ENCODE measurements at regions not wholly inside any gene's neighbourhood (a gene's known extent, or its start where the extent isn't known, plus 50 kb on each side); places are given as distances from the start of the nearest gene placed in this dataset.

DNA sequence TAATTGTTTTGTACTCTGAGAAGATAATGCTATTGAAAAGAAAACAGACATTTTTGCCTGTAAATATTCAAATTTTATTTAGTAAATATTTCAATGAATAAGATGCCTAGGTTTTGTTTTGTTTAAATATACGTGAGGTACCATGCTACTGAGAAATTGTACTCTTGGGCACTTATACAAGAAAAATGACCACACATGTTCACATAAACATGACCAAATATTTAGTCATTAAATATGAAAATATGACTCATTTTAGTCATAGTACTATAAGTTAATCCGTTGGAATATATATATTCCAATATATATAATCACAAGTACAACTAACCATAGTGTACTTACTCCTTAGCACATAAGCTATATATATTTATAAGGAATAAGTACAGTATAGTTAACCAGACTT, 56.7 kb upstream of the ZNF804A start:
- TF ChIP-seq, protein P1, sequence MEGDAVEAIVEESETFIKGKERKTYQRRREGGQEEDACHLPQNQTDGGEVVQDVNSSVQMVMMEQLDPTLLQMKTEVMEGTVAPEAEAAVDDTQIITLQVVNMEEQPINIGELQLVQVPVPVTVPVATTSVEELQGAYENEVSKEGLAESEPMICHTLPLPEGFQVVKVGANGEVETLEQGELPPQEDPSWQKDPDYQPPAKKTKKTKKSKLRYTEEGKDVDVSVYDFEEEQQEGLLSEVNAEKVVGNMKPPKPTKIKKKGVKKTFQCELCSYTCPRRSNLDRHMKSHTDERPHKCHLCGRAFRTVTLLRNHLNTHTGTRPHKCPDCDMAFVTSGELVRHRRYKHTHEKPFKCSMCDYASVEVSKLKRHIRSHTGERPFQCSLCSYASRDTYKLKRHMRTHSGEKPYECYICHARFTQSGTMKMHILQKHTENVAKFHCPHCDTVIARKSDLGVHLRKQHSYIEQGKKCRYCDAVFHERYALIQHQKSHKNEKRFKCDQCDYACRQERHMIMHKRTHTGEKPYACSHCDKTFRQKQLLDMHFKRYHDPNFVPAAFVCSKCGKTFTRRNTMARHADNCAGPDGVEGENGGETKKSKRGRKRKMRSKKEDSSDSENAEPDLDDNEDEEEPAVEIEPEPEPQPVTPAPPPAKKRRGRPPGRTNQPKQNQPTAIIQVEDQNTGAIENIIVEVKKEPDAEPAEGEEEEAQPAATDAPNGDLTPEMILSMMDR (IDR thresholded peaks at IDR 0.05; ENCODE audit: low read length): no peak
- TF ChIP-seq EZH2 (IDR thresholded peaks at IDR 0.05; ENCODE audit: borderline replicate concordance, low read length): no peak
- Histone ChIP-seq H3K4me1 (ENCODE audit: insufficient read depth, low read length, severe bottlenecking) (peaks cover 10% of the 10 kb centered on the region), H3K27ac (ENCODE audit: low read depth, low read length, poor library complexity, severe bottlenecking) (no peak overlapping the region), H3F3A (ENCODE audit: insufficient read depth, low read length) (no peaks in the 10 kb centered on the region), H3K27me3 (ENCODE audit: insufficient read depth, low read length) (no peaks in the 10 kb centered on the region), H3K4me3 (ENCODE audit: low read depth, low read length, poor library complexity, severe bottlenecking) (no peak overlapping the region), H3K9ac (ENCODE audit: low read length) (no peak overlapping the region), H3K36me3 (ENCODE audit: insufficient read depth, low read length) (no peaks in the 10 kb centered on the region), H3K79me2 (ENCODE audit: insufficient read depth, low read length) (no peaks in the 10 kb centered on the region; the same call in 1 of the 2 replicates), H3K9me3 (ENCODE audit: low read length) (no peaks in the 10 kb centered on the region), H3K9me2 (ENCODE audit: low read depth, low read length) (no peaks in the 10 kb centered on the region), H4K20me1 (ENCODE audit: insufficient read depth, low read length) (no peaks in the 10 kb centered on the region), H3K4me2 (ENCODE audit: low read length) (no peak overlapping the region), H2AFZ (ENCODE audit: low read length) (no peak overlapping the region)

- Histone ChIP-seq H3K27me3 (ENCODE audit: insufficient read depth, low read length) (no peaks in the 10 kb centered on the region), H3K79me2 (ENCODE audit: insufficient read depth, low read length) (no peaks in the 10 kb centered on the region; the same call in 1 of the 2 replicates), H3K4me1 (ENCODE audit: insufficient read depth, low read length, severe bottlenecking) (peaks cover 10% of the 10 kb centered on the region), H3K9me2 (ENCODE audit: low read depth, low read length) (no peaks in the 10 kb centered on the region), H3K9ac (ENCODE audit: low read length) (no peak overlapping the region), H3K36me3 (ENCODE audit: insufficient read depth, low read length) (no peaks in the 10 kb centered on the region), H3K4me3 (ENCODE audit: low read depth, low read length, poor library complexity, severe bottlenecking) (no peak overlapping the region), H4K20me1 (ENCODE audit: insufficient read depth, low read length) (no peaks in the 10 kb centered on the region), H2AFZ (ENCODE audit: low read length) (peak overlapping the region; percentile 78), H3K9me3 (ENCODE audit: low read length) (peaks cover 2% of the 10 kb centered on the region; the same call in 1 of the 2 replicates), H3F3A (ENCODE audit: insufficient read depth, low read length) (no peaks in the 10 kb centered on the region), H3K4me2 (ENCODE audit: low read length) (no peak overlapping the region), H3K27ac (ENCODE audit: low read depth, low read length, poor library complexity, severe bottlenecking) (no peak overlapping the region)
- TF ChIP-seq, protein P1 (IDR thresholded peaks at IDR 0.05; ENCODE audit: low read length): no peak
- no peak for TF ChIP-seq EZH2 (IDR thresholded peaks at IDR 0.05; ENCODE audit: borderline replicate concordance, low read length)
Measured at GRCh38 chr2:184543832-184544231, 54.5 kb upstream of the ZNF804A start.

Data from OCI-LY1 (cell line).